GM19025 (cell line): ENCODE measurements at regions not wholly inside any gene's neighbourhood (a gene's known extent, or its start where the extent isn't known, plus 50 kb on each side); places are given as distances from the start of the nearest gene placed in this dataset.
"Not testable (repeated sequence)": the region's sequence is repeated elsewhere in the genome, so short reads cannot be mapped to it uniquely, and the experiment has no call there.

Source experiments
- ATAC-seq: cut with Tn5 transposase; IDR thresholded peaks from one replicate; pipeline ENCODE4 v1.9.1; 2021; ENCODE audit warnings: mild to moderate bottlenecking, low read depth, moderate library complexity; ENCODE audit not compliant: unreplicated experiment

- ATAC-seq, result no peak
Observed at GRCh38 chr5:15117688-15118087, 246.1 kb upstream of the ANKH start.

- ATAC-seq, result no peak
Observed at GRCh38 chr5:15116996-15117395, 245.4 kb upstream of the ANKH start.

- ATAC-seq, result no peak
Observed at GRCh38 chr5:15106530-15107283, 235.1 kb upstream of the ANKH start.

- ATAC-seq, result no peak
Observed at GRCh38 chr5:15105799-15106393, 234.3 kb upstream of the ANKH start.

DNA sequence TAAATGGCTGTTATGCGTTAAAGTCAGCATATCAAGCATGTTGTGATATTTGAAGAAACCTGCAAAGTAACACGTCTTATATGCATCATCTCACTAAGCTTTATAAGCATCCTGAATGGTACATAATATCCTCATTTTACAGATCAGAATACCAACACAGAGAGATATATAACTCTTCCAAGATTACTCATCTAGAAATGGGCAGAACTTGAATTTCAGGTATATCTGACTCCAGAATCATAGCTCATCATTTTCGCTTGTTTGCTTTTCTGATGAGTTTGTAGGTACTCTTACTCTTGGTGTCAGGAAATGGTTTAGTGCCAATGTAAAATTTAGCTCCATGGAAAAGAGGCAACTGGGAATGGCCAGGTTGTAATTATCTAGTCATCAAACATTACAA lies 232.3 kb upstream of the ANKH start:
- ATAC-seq, result no peak

DNA sequence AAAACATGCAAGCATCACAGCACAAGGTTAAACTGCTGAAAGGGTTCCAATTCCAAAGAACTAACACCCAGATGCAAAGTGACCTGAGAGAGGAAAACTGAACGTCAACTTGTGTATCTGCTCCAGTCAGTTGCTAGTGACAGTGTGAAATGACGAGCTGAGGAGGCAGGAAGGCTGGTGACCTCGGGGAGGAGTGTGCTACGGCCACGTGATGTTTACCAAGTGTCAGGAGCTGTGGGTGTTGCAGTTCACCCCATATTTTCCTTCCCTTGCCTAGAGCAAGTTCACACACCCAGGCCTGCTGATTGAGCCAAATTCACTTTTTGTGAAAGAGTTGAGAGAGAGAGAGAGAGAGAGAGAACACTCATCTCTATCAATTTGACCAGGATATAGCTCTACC lies 231.6 kb upstream of the ANKH start:
- no peak for ATAC-seq

- ATAC-seq, result no peak
Observed at GRCh38 chr5:15097552-15097951, 226.0 kb upstream of the ANKH start.

GRCh38 chr5:15096686-15097085 lies 225.1 kb upstream of the ANKH start:
- ATAC-seq, result not testable (repeated sequence)

DNA sequence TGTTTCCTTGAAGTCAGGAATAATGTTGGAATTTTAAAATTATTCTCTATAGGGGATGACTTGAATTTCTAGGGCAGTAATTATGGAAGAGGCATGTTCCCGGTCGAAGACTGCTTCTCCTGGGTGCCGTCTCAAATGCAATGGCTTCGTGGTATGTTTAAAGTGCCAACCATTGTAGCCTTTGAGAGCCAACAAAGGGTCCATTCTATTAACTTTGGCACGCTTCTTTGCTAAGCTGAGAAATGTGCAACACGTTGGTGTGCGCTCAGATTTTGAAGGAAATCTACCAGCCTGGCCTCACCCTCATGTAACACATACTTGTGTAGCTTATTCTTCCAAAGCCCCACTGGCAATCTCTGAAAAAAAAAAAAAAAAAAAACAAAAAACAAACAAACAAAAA lies 221.2 kb upstream of the ANKH start:
- no peak for ATAC-seq

GRCh38 chr5:15085671-15086070 lies 214.1 kb upstream of the ANKH start:
- ATAC-seq, result no peak

GRCh38 chr5:15082096-15082495 lies 210.5 kb upstream of the ANKH start:
- ATAC-seq, result no peak

- no peak for ATAC-seq
Observed at GRCh38 chr5:15080219-15080618, 208.6 kb upstream of the ANKH start.

- ATAC-seq, result no peak
Observed at GRCh38 chr5:15079566-15079965, 208.0 kb upstream of the ANKH start.

GRCh38 chr5:15074651-15075050 lies 203.1 kb upstream of the ANKH start:
- ATAC-seq, result no peak

GRCh38 chr5:15073453-15073852 lies 201.9 kb upstream of the ANKH start:
- ATAC-seq, result no peak

DNA sequence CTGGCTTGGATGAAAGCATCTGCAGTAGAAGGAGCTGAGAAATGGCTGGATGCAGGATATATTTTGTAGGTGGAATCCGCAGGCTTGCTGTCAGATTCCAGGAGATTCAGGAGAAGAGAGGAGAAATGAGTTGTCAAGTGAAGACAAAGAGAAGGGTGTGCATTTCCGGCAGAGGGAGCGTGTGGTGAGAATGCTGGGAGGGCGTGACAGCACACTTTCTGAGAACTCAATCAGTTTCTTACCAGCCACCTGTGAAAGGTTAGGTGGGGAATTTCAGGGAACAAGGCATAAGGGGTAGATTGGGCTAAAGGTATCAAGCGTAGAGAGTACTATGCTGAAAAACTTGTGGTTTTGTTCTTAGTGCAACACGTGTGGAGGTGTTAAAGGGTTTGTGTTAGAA lies 199.3 kb upstream of the ANKH start:
- no peak for ATAC-seq

DNA sequence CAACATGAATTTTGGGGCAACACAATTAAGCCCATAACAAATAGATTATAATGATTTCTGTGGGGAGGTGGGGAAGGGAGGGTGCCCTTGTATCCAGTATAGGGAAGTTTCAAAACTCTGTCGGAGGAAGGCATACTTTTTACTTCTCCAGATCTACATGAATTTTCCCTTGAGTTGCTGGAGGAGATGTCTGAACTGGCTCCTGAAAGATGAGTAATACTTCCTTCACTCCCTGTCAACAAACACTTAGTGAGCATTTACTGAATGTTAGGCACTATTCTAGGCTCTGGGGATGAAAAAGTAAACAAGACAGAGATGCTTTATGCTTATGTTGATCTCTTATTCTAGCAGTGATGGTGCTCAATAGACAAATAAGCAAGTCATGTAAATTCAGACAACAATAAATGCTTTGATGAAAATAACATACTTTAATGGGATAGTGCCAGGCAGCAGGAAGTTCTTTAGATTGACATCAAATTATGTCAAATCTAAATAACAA lies 197.9 kb upstream of the ANKH start:
- ATAC-seq, result no peak

DNA sequence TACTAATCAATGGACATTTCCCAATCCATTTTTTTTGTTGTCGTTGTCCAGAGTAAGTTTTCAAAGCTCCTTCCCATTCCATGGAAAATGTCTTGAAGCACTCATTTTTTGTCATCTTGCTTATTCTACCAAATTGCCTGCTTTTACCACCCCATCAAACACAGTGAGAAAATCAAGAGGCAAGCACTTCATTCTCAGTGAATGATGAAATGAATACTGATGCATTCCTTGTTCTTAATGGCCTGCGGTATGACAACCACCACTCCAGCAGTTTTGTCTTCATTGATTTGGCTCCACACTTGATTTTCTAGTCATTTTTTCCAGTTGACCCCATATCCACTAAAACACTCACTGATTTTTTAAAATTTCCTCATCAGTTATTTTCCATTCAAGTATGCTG lies 193.5 kb upstream of the ANKH start:
- no peak for ATAC-seq

DNA sequence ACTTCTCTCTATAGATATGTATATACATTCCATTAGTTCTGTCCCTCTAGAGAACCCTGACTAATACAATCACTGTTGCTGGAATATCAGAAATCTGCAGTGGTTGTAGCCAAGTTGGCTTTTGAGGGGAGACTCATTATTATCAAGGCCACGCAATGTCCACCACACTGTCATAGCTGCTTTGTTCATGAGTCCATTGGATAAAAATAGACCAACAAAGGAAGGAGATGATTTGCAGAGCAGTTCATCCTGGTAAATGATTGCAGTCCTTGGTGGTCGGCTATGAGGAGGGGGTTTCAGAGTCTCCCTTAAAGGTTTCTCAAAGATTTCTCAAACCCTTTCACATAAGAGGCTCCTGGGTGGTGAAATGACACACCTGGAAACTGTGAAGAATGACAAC lies 192.8 kb upstream of the ANKH start:
- ATAC-seq, result no peak

- ATAC-seq, result no peak
Observed at GRCh38 chr5:15056988-15057592, 185.5 kb upstream of the ANKH start.

DNA sequence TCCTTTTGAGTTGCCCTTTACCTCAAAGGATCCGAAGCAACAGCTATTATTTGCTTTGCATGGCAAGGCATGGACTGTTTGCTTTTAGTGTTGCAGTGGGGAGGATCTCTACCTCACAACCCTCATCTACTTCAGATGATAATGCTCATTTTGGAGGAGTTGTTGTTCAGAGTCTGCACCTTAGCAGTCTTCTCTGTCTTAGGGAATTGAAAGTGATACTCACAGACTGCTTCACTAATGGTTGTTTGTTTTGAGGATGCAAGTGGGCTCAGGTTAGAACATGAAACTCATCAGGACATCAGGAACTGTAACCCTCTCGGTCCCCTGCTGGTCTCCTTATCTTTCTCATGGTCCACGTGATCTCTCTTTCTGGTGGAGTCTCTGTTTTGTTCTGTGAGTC lies 172.9 kb upstream of the ANKH start:
- ATAC-seq, result no peak
